ENCODE measurements at regions not wholly inside any gene's neighbourhood (a gene's known extent, or its start where the extent isn't known, plus 50 kb on each side); places are given as distances from the start of the nearest gene placed in this dataset.

DNA sequence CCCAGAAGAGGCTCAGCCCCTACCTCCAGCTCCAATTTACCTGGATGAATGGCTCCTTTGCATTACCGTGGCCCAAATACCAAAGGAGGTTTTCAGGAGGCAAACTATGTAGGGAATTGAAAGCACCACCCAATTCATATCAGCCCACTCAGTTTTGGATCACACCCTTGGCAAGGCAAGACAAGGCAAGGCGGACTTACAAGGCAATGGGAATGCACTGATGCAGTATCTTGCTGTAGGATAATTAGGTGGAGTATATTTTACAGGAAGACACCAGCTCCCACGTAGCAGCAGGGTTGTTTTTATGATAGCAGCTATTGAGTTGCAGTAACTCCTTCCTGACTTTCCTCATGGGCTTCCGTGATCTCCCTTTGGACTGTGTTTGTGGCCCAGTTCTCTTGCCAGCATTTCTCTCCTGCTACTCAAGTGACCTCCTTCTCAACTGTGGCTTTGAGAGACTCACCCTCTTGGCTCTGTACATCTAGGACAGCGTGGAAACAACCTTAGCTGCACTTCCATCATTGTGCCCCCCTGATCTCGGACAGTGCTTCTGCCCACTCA lies 935.9 kb downstream of the EFNB2 start:
- H3K4me3 ChIP-seq, result no peak overlapping the region
- no peak for DNase-seq
- H3K27ac ChIP-seq, result no peak overlapping the region
- H3K27me3 ChIP-seq, result no peaks in the 10 kb centered on the region
- H3K9me3 ChIP-seq, result no peaks in the 10 kb centered on the region
- no peaks in the 10 kb centered on the region for H3K36me3 ChIP-seq (ENCODE audit: low read depth, missing control alignments)
- WGBS, 2 donors, result 63 to 67% methylated on average over 6 of the region's 6 CpGs
- TF ChIP-seq POLR2A (IDR thresholded peaks at IDR 0.05), result no peak
- TF ChIP-seq, protein P1, sequence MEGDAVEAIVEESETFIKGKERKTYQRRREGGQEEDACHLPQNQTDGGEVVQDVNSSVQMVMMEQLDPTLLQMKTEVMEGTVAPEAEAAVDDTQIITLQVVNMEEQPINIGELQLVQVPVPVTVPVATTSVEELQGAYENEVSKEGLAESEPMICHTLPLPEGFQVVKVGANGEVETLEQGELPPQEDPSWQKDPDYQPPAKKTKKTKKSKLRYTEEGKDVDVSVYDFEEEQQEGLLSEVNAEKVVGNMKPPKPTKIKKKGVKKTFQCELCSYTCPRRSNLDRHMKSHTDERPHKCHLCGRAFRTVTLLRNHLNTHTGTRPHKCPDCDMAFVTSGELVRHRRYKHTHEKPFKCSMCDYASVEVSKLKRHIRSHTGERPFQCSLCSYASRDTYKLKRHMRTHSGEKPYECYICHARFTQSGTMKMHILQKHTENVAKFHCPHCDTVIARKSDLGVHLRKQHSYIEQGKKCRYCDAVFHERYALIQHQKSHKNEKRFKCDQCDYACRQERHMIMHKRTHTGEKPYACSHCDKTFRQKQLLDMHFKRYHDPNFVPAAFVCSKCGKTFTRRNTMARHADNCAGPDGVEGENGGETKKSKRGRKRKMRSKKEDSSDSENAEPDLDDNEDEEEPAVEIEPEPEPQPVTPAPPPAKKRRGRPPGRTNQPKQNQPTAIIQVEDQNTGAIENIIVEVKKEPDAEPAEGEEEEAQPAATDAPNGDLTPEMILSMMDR (IDR thresholded peaks at IDR 0.05), result no peak
- intact Hi-C loops (cut with DNase I; ENCODE audit: low total_unique reads), result no loop called here
- no peaks in the 10 kb centered on the region for H3K4me1 ChIP-seq

DNA sequence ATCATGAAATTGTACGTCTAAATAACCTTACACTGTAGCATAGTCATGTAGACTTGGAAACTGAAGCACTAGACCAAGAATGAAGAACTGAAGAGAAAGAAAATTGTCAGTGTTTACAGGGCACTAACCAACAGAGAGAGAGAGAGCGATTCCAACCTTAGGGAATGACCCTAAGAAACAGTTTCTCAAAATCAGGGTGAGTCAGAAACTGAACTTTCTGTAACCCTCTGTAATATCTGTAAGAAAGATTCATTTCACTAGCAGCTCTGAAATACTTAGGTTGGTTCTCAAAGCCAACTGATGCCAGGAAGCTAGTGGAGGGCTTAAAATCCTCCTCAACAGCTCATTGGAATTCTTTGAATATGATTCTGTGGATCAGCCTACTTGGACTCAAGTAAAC lies 936.9 kb downstream of the EFNB2 start:
- Histone ChIP-seq H3K27me3 (no peaks in the 10 kb centered on the region), H3K9me3 (no peaks in the 10 kb centered on the region), H3K27ac (no peak overlapping the region), H3K36me3 (ENCODE audit: low read depth, missing control alignments) (no peaks in the 10 kb centered on the region), H3K4me3 (no peak overlapping the region), H3K4me1 (no peaks in the 10 kb centered on the region)
- DNase-seq, result no peak
- 86 to 92% methylated on average over 2 of the region's 2 CpGs for WGBS, 2 donors
- TF ChIP-seq, protein P1 (IDR thresholded peaks at IDR 0.05), result no peak
- TF ChIP-seq POLR2A (IDR thresholded peaks at IDR 0.05), result no peak
- intact Hi-C loops (cut with DNase I; ENCODE audit: low total_unique reads), result no loop called here

DNA sequence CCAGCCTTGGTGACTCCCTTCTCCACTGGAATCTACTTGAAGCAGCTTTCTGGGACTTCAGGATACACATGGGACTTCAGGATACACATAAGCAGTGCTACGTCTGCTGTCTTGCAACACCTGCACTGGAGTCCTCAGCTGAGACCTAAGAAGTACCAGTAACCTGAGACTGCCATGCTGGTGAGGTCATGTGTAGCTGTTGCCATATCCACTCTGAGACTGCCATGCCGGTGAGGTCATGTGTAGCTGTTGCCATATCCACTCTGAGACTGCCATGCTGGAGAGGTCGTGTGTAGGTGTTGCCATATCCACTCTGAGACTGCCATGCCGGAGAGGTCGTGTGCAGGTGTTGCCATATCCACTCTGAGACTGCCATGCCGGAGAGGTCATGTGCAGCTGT lies 937.9 kb downstream of the EFNB2 start:
- Histone ChIP-seq H3K27ac (no peak overlapping the region), H3K9me3 (no peaks in the 10 kb centered on the region), H3K36me3 (ENCODE audit: low read depth, missing control alignments) (no peaks in the 10 kb centered on the region), H3K4me1 (no peaks in the 10 kb centered on the region), H3K27me3 (no peaks in the 10 kb centered on the region), H3K4me3 (no peak overlapping the region)
- no peak for TF ChIP-seq POLR2A (IDR thresholded peaks at IDR 0.05)
- TF ChIP-seq, protein P1 (IDR thresholded peaks at IDR 0.05), result no peak
- intact Hi-C loops (cut with DNase I; ENCODE audit: low total_unique reads), result no loop called here
- DNase-seq, result no peak
- 95 to 100% methylated on average over 1 to 6 of the region's 6 CpGs for WGBS, 2 donors

- WGBS, 2 donors, result 89 to 92% methylated on average over 4 of the region's 4 CpGs
- no peak for DNase-seq
Observed at GRCh38 chr13:105595471-105595870, 940.0 kb downstream of the EFNB2 start.

GRCh38 chr13:105591277-105591676 lies 944.2 kb downstream of the EFNB2 start:
- TF ChIP-seq, protein P1 (IDR thresholded peaks at IDR 0.05), result no peak
- TF ChIP-seq POLR2A (IDR thresholded peaks at IDR 0.05), result no peak
- H3K27ac ChIP-seq, result no peak overlapping the region
- intact Hi-C loops (cut with DNase I; ENCODE audit: low total_unique reads), result no loop called here
- no peaks in the 10 kb centered on the region for H3K36me3 ChIP-seq (ENCODE audit: low read depth, missing control alignments)
- no peaks in the 10 kb centered on the region for H3K9me3 ChIP-seq
- H3K4me3 ChIP-seq, result no peak overlapping the region
- no peak for DNase-seq
- no peaks in the 10 kb centered on the region for H3K4me1 ChIP-seq
- H3K27me3 ChIP-seq, result no peaks in the 10 kb centered on the region
- WGBS, 2 donors, result 79 to 81% methylated on average over 3 of the region's 3 CpGs

More at GRCh38 chr13:105595471-105595870, 940.0 kb downstream of the EFNB2 start:
- no peak for TF ChIP-seq POLR2A (IDR thresholded peaks at IDR 0.05)
- TF ChIP-seq, protein P1 (IDR thresholded peaks at IDR 0.05), result no peak
- Histone ChIP-seq H3K36me3 (ENCODE audit: low read depth, missing control alignments) (no peaks in the 10 kb centered on the region), H3K27me3 (no peaks in the 10 kb centered on the region), H3K4me3 (no peak overlapping the region), H3K9me3 (no peaks in the 10 kb centered on the region), H3K4me1 (no peaks in the 10 kb centered on the region), H3K27ac (no peak overlapping the region)
- intact Hi-C loops (cut with DNase I; ENCODE audit: low total_unique reads), result no loop called here
